ENCODE measurements at regions not wholly inside any gene's neighbourhood (a gene's known extent, or its start where the extent isn't known, plus 50 kb on each side); places are given as distances from the start of the nearest gene placed in this dataset.

GRCh38 chr2:217367464-217367863 is 507.6 kb upstream of the TNP1 start:
- ATAC-seq (ENCODE audit: low read depth), result no peak
- intact Hi-C loops (cut with micrococcal nuclease), result no loop called here
- no peaks in the 10 kb centered on the region for H3K9me3 Mint-ChIP-seq (ENCODE audit: insufficient read depth)
- Histone ChIP-seq H3K4me3 (ENCODE audit: control extremely low read depth in 1 of 5, extremely low read depth in 1 of 5, insufficient read depth in 1 of 5, low read depth in 2 of 5, low read length in 4 of 5) (no peak overlapping the region), H3K9me3 (ENCODE audit: control extremely low read depth in 1 of 3, control insufficient read depth in 2 of 3, insufficient read depth in 1 of 3, low read length in 2 of 3) (no peaks in the 10 kb centered on the region), H3K4me1 (ENCODE audit: control insufficient read depth in 2 of 2, insufficient read depth in 2 of 2, low read length in 2 of 2) (peaks cover 0 to 3% of the 10 kb centered on the region in 2 donors), H3K9ac (ENCODE audit: low read length) (no peak overlapping the region), H3K79me2 (ENCODE audit: control insufficient read depth, insufficient read depth, low read length) (no peaks in the 10 kb centered on the region), H3K36me3 (replicated peaks in 1 of 2; ENCODE audit: control extremely low read depth in 1 of 2, control insufficient read depth in 1 of 2, extremely low read depth in 1 of 2, insufficient read depth in 2 of 2, low read length in 1 of 2) (no peaks in the 10 kb centered on the region), H3K4me2 (replicated peaks; ENCODE audit: low read depth, low read length, poor library complexity, severe bottlenecking) (no peak overlapping the region), H3K27ac (ENCODE audit: low read length in 2 of 2) (no peak overlapping the region), H4K20me1 (ENCODE audit: control insufficient read depth, insufficient read depth, low read length, poor library complexity, severe bottlenecking) (no peaks in the 10 kb centered on the region), H2AFZ (ENCODE audit: insufficient read depth, low read depth, low read length, poor library complexity, severe bottlenecking) (no peak overlapping the region), H3K27me3 (replicated peaks in 1 of 4; ENCODE audit: control extremely low read depth in 1 of 4, control insufficient read depth in 3 of 4, insufficient read depth in 4 of 4, low read length in 3 of 4) (peaks cover 0 to 2% (median 0%) of the 10 kb centered on the region in 4 experiments)
- CTCF ChIA-PET, result no interaction called here
- H3K27me3 Mint-ChIP-seq, result peaks cover 3% of the 10 kb centered on the region
- POLR2A ChIA-PET, result no interaction called here
- H3K4me3 Mint-ChIP-seq, result no peak overlapping the region
- no peak overlapping the region for H3K27ac Mint-ChIP-seq
- WGBS (ENCODE audit: insufficient coverage), result 92% methylated on average over 2 of the region's 4 CpGs
- DNase-seq, result no peak
- TF ChIP-seq EZH2 (IDR thresholded peaks at IDR 0.05; ENCODE audit: borderline replicate concordance, insufficient read depth, low read depth, low read length, poor library complexity, severe bottlenecking), result no peak
- TF ChIP-seq CTCF (IDR thresholded peaks at IDR 0.05), result no peak
- peaks cover 8% of the 10 kb centered on the region for H3K4me1 Mint-ChIP-seq

GRCh38 chr2:217366966-217367365 is 507.1 kb upstream of the TNP1 start:
- H3K4me1 Mint-ChIP-seq, result peaks cover 8% of the 10 kb centered on the region
- Histone ChIP-seq H3K36me3 (replicated peaks in 1 of 2; ENCODE audit: control extremely low read depth in 1 of 2, control insufficient read depth in 1 of 2, extremely low read depth in 1 of 2, insufficient read depth in 2 of 2, low read length in 1 of 2) (no peaks in the 10 kb centered on the region), H3K4me3 (ENCODE audit: control extremely low read depth in 1 of 5, extremely low read depth in 1 of 5, insufficient read depth in 1 of 5, low read depth in 2 of 5, low read length in 4 of 5) (no peak overlapping the region), H3K79me2 (ENCODE audit: control insufficient read depth, insufficient read depth, low read length) (no peaks in the 10 kb centered on the region), H3K27ac (ENCODE audit: low read length in 2 of 2) (no peak overlapping the region), H2AFZ (ENCODE audit: insufficient read depth, low read depth, low read length, poor library complexity, severe bottlenecking) (no peak overlapping the region), H3K9ac (ENCODE audit: low read length) (no peak overlapping the region), H3K4me1 (ENCODE audit: control insufficient read depth in 2 of 2, insufficient read depth in 2 of 2, low read length in 2 of 2) (peaks cover 0 to 3% of the 10 kb centered on the region in 2 donors), H3K27me3 (replicated peaks in 1 of 4; ENCODE audit: control extremely low read depth in 1 of 4, control insufficient read depth in 3 of 4, insufficient read depth in 4 of 4, low read length in 3 of 4) (peaks cover 0 to 2% (median 0%) of the 10 kb centered on the region in 4 experiments), H3K4me2 (replicated peaks; ENCODE audit: low read depth, low read length, poor library complexity, severe bottlenecking) (no peak overlapping the region), H4K20me1 (ENCODE audit: control insufficient read depth, insufficient read depth, low read length, poor library complexity, severe bottlenecking) (no peaks in the 10 kb centered on the region), H3K9me3 (ENCODE audit: control extremely low read depth in 1 of 3, control insufficient read depth in 2 of 3, insufficient read depth in 1 of 3, low read length in 2 of 3) (no peaks in the 10 kb centered on the region)
- ATAC-seq (ENCODE audit: low read depth) (no peak), DNase-seq (no peak)
- intact Hi-C loops (cut with micrococcal nuclease), result no loop called here
- CTCF ChIA-PET, result no interaction called here
- no peak overlapping the region for H3K4me3 Mint-ChIP-seq
- POLR2A ChIA-PET, result no interaction called here
- WGBS (ENCODE audit: insufficient coverage), result 79% methylated on average over 2 of the region's 4 CpGs
- peaks cover 3% of the 10 kb centered on the region for H3K27me3 Mint-ChIP-seq
- TF ChIP-seq CTCF (IDR thresholded peaks at IDR 0.05), result no peak
- TF ChIP-seq EZH2 (IDR thresholded peaks at IDR 0.05; ENCODE audit: borderline replicate concordance, insufficient read depth, low read depth, low read length, poor library complexity, severe bottlenecking), result no peak
- no peak overlapping the region for H3K27ac Mint-ChIP-seq
- H3K9me3 Mint-ChIP-seq (ENCODE audit: insufficient read depth), result no peaks in the 10 kb centered on the region
